Fibroblast of villous mesenchyme (primary cell): ENCODE measurements at regions not wholly inside any gene's neighbourhood (a gene's known extent, or its start where the extent isn't known, plus 50 kb on each side); places are given as distances from the start of the nearest gene placed in this dataset.

Experiments
- DNase-seq: peaks from one replicate; pipeline ENCODE4 v3.0.0-alpha.2; 2010; ENCODE audit warnings: low read depth
- H3K4me3 ChIP-seq: 2 replicates; pipeline ENCODE4 v1.5.1; 2011; ENCODE audit warnings: low read depth, mild to moderate bottlenecking, low read length
- CTCF ChIP-seq: IDR thresholded peaks from 2 replicates; pipeline ENCODE4 v1.5.1; 2012; ENCODE audit warnings: low read depth, mild to moderate bottlenecking, low read length; ENCODE audit not compliant: insufficient read depth

DNA sequence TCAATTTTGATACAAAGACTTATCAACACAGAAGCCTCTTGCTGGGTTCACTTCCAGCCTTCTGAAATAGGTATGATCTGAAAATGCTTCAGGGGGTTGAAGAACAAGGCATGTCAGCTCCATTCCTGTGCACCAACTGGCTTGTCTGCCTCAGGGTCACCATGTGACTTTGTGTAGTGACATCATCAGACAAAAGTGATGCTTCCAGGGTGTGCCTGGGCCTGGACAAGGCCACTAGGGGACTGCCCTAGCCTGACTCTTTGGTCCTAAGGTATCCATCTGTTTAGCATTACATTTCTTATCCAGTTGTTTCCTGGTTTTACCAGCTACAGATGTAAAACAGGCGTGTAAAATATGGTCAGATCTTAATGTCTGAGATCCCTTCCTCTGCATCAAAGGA is 155.6 kb downstream of the CAND1 start:
- no peak for TF ChIP-seq CTCF
- no peak for DNase-seq
- no peak overlapping the region for H3K4me3 ChIP-seq

- no peak for TF ChIP-seq CTCF
- no peak overlapping the region for H3K4me3 ChIP-seq
- DNase-seq: no peak
Measured at GRCh38 chr12:67425394-67425793, 156.2 kb downstream of the CAND1 start.

- no peak for TF ChIP-seq CTCF
- no peak overlapping the region for H3K4me3 ChIP-seq
- peak; percentile 61 for DNase-seq
Measured at GRCh38 chr12:67426067-67426466, 156.9 kb downstream of the CAND1 start.

GRCh38 chr12:67427336-67427735 is 158.2 kb downstream of the CAND1 start:
- TF ChIP-seq CTCF: no peak
- DNase-seq: no peak
- H3K4me3 ChIP-seq: no peak overlapping the region

- DNase-seq: no peak
- no peak for TF ChIP-seq CTCF
Measured at GRCh38 chr12:67428431-67428830, 159.3 kb downstream of the CAND1 start.

GRCh38 chr12:67430708-67431335 is 161.7 kb downstream of the CAND1 start:
- DNase-seq: peak; percentile 57
- no peak overlapping the region for H3K4me3 ChIP-seq
- TF ChIP-seq CTCF: peak; percentile 7

More at GRCh38 chr12:67428431-67428830, 159.3 kb downstream of the CAND1 start:
- H3K4me3 ChIP-seq: no peak overlapping the region
